Colonic mucosa (tissue), 4 donors: ENCODE measurements at regions not wholly inside any gene's neighbourhood (a gene's known extent, or its start where the extent isn't known, plus 50 kb on each side); places are given as distances from the start of the nearest gene placed in this dataset.

ENCODE experiments used
- DNase-seq: peaks from one replicate; pipeline ENCODE4 v3.0.0-alpha.2; 2020
- H3K27ac ChIP-seq: fragments of 200-600 bp; one replicate; pipeline ENCODE4 v1.8.0; 2021
- H3K27me3 ChIP-seq: fragments of 200-600 bp; one replicate; pipeline ENCODE4 v1.8.0; 2021
- H3K36me3 ChIP-seq: fragments of 200-600 bp; one replicate; pipeline ENCODE4 v1.8.0; 2021
- H3K4me1 ChIP-seq: fragments of 200-600 bp; one replicate; pipeline ENCODE4 v1.8.0; 2021; ENCODE audit warnings: mild to moderate bottlenecking
- H3K4me3 ChIP-seq: fragments of 200-600 bp; one replicate; pipeline ENCODE4 v1.8.0; 2021
- H3K9ac ChIP-seq, 2 donors: one replicate each; pipeline ENCODE4 v1.7.0; 2013; ENCODE audit warnings: control low read depth in 2 of 2, low read depth in 2 of 2, low read length in 2 of 2
- H3K9me3 ChIP-seq: fragments of 200-600 bp; one replicate; pipeline ENCODE4 v1.8.0; 2021
- intact Hi-C: fragments of 100-400 bp; cut with DNase I; formaldehyde crosslinking; loops from one replicate; pipeline ENCODE4 v1.14.1; 2022
- TF ChIP-seq, protein P1 (sequence below): fragments of 200-600 bp; IDR thresholded peaks from one replicate; pipeline ENCODE4 v1.8.0; 2022; ENCODE audit warnings: antibody characterized with exemption, mild to moderate bottlenecking
- donor health status: healthy.
- donor health status: DM: no; HTN: no; CAD: no.
- donor health status: DM: no; HTN: no; CAD: no.

GRCh38 chr17:6325051-6325450 is 109.9 kb downstream of the AIPL1 start:
- Histone ChIP-seq H3K4me3 (no peak overlapping the region), H3K4me1 (no peaks in the 10 kb centered on the region), H3K9ac (no peak overlapping the region), H3K36me3 (no peaks in the 10 kb centered on the region), H3K27me3 (no peaks in the 10 kb centered on the region), H3K9me3 (no peaks in the 10 kb centered on the region), H3K27ac (no peak overlapping the region)
- intact Hi-C loops = no loop called here
- DNase-seq = no peak
- TF ChIP-seq, protein P1, sequence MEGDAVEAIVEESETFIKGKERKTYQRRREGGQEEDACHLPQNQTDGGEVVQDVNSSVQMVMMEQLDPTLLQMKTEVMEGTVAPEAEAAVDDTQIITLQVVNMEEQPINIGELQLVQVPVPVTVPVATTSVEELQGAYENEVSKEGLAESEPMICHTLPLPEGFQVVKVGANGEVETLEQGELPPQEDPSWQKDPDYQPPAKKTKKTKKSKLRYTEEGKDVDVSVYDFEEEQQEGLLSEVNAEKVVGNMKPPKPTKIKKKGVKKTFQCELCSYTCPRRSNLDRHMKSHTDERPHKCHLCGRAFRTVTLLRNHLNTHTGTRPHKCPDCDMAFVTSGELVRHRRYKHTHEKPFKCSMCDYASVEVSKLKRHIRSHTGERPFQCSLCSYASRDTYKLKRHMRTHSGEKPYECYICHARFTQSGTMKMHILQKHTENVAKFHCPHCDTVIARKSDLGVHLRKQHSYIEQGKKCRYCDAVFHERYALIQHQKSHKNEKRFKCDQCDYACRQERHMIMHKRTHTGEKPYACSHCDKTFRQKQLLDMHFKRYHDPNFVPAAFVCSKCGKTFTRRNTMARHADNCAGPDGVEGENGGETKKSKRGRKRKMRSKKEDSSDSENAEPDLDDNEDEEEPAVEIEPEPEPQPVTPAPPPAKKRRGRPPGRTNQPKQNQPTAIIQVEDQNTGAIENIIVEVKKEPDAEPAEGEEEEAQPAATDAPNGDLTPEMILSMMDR = no peak

- Histone ChIP-seq H3K4me1 (no peaks in the 10 kb centered on the region), H3K27me3 (no peaks in the 10 kb centered on the region), H3K9ac (no peak overlapping the region), H3K36me3 (no peaks in the 10 kb centered on the region), H3K9me3 (no peaks in the 10 kb centered on the region), H3K27ac (no peak overlapping the region), H3K4me3 (no peak overlapping the region)
- intact Hi-C loops = no loop called here
- TF ChIP-seq, protein P1 = no peak
- DNase-seq = no peak
These were observed 111.1 kb downstream of the AIPL1 start for GRCh38 chr17:6323626-6324356.

DNA sequence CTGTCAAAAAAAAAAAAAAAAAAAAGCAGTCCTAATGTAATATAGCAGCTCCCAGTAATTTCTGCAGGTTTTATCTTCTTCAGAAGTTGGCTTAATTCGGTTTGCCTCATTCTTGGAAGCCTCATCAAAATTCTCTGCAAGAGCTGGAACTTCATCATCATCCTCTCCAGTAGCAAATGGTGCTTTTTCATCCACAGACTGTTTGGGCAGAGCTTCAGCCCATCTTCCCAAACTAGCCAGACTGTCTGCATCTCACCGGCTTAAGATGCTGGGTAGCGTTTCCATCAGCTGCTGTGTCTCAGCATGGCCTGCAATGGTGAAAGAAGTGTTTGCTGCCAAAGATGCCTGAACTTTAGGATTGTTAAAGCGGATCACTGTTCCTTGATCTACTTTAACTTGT is 112.6 kb downstream of the AIPL1 start:
- H3K9ac ChIP-seq = no peak overlapping the region
- no peak for DNase-seq
- H3K4me1 ChIP-seq = no peaks in the 10 kb centered on the region
- H3K27ac ChIP-seq = no peak overlapping the region
- intact Hi-C loops = no loop called here
- TF ChIP-seq, protein P1 = no peak
- H3K36me3 ChIP-seq = no peaks in the 10 kb centered on the region
- H3K27me3 ChIP-seq = no peaks in the 10 kb centered on the region
- no peak overlapping the region for H3K4me3 ChIP-seq
- no peaks in the 10 kb centered on the region for H3K9me3 ChIP-seq

GRCh38 chr17:6314311-6314710 is 120.6 kb downstream of the AIPL1 start:
- no peaks in the 10 kb centered on the region for H3K9me3 ChIP-seq
- no peaks in the 10 kb centered on the region for H3K27me3 ChIP-seq
- H3K4me3 ChIP-seq = no peak overlapping the region
- H3K9ac ChIP-seq = no peak overlapping the region
- intact Hi-C loops = no loop called here
- no peak for DNase-seq
- H3K4me1 ChIP-seq = no peaks in the 10 kb centered on the region
- TF ChIP-seq, protein P1 = no peak
- no peaks in the 10 kb centered on the region for H3K36me3 ChIP-seq
- no peak overlapping the region for H3K27ac ChIP-seq

GRCh38 chr17:6313835-6314234 is 121.1 kb downstream of the AIPL1 start:
- Histone ChIP-seq H3K4me1 (no peaks in the 10 kb centered on the region), H3K9me3 (no peaks in the 10 kb centered on the region), H3K27me3 (no peaks in the 10 kb centered on the region), H3K27ac (no peak overlapping the region), H3K4me3 (no peak overlapping the region), H3K36me3 (no peaks in the 10 kb centered on the region), H3K9ac (no peak overlapping the region)
- intact Hi-C loops = no loop called here
- no peak for DNase-seq
- TF ChIP-seq, protein P1 = no peak
